Upper lobe of right lung (tissue), 1 donor: ENCODE measurements at regions not wholly inside any gene's neighbourhood (a gene's known extent, or its start where the extent isn't known, plus 50 kb on each side); places are given as distances from the start of the nearest gene placed in this dataset.

Experiments
- ATAC-seq: fragments of 200-7000 bp; cut with Tn5 transposase; one replicate; pipeline ENCODE4 v1.9.1; 2020; ENCODE audit warnings: mild to moderate bottlenecking, moderate library complexity
- DNase-seq: peaks from one replicate; pipeline ENCODE4 v3.0.0-alpha.2; 2020
- H3K27ac ChIP-seq: fragments of 200-600 bp; one replicate; pipeline ENCODE4 v1.8.0; 2022
- H3K27me3 ChIP-seq: fragments of 200-600 bp; one replicate; pipeline ENCODE4 v1.8.0; 2022; ENCODE audit warnings: mild to moderate bottlenecking
- H3K36me3 ChIP-seq: fragments of 200-600 bp; one replicate; pipeline ENCODE4 v1.8.0; 2022
- H3K4me1 ChIP-seq: fragments of 200-600 bp; one replicate; pipeline ENCODE4 v1.8.0; 2022
- H3K4me3 ChIP-seq: fragments of 200-600 bp; one replicate; pipeline ENCODE4 v1.8.0; 2022; ENCODE audit warnings: mild to moderate bottlenecking
- H3K9me3 ChIP-seq: fragments of 200-600 bp; one replicate; pipeline ENCODE4 v1.8.0; 2022
- CTCF ChIP-seq: fragments of 200-600 bp; IDR thresholded peaks from one replicate; pipeline ENCODE4 v1.8.0; 2022; ENCODE audit warnings: antibody characterized with exemption
- intact Hi-C: fragments of 100-400 bp; cut with DNase I; formaldehyde crosslinking; loops from one replicate; pipeline ENCODE4 v1.11.0; 2022
- donor health status: DM: no; HTN: yes; CAD: no; lungs with severe emphysema.

GRCh38 chr9:96121136-96121535 lies 180.8 kb downstream of the HSD17B3 start:
- ATAC-seq: no peak
- Histone ChIP-seq H3K36me3 (no peaks in the 10 kb centered on the region), H3K27ac (no peak overlapping the region), H3K9me3 (no peaks in the 10 kb centered on the region), H3K4me1 (peaks cover 7% of the 10 kb centered on the region), H3K27me3 (no peaks in the 10 kb centered on the region), H3K4me3 (no peak overlapping the region)
- intact Hi-C loops: no loop called here
- no peak for DNase-seq
- TF ChIP-seq CTCF: no peak

- intact Hi-C loops: no loop called here
- peaks cover 11% of the 10 kb centered on the region for H3K4me1 ChIP-seq
- no peak overlapping the region for H3K4me3 ChIP-seq
- DNase-seq (no peak), ATAC-seq (peak; percentile 8)
- no peaks in the 10 kb centered on the region for H3K36me3 ChIP-seq
- no peaks in the 10 kb centered on the region for H3K27me3 ChIP-seq
- TF ChIP-seq CTCF: no peak
- H3K27ac ChIP-seq: no peak overlapping the region
- no peaks in the 10 kb centered on the region for H3K9me3 ChIP-seq
These were observed 184.4 kb downstream of the HSD17B3 start for GRCh38 chr9:96117398-96118080.

- ATAC-seq (peak; percentile 84), DNase-seq (peak; percentile 67)
- Histone ChIP-seq H3K9me3 (no peaks in the 10 kb centered on the region), H3K4me3 (no peak overlapping the region), H3K4me1 (peaks cover 11% of the 10 kb centered on the region), H3K36me3 (no peaks in the 10 kb centered on the region), H3K27ac (peak overlapping the region; percentile 18), H3K27me3 (no peaks in the 10 kb centered on the region)
- TF ChIP-seq CTCF: no peak
- intact Hi-C loops: no loop called here
These were observed 185.5 kb downstream of the HSD17B3 start for GRCh38 chr9:96116275-96117064.

GRCh38 chr9:96115836-96116235 lies 186.1 kb downstream of the HSD17B3 start:
- H3K27ac ChIP-seq: peak overlapping the region; percentile 18
- H3K4me1 ChIP-seq: peaks cover 11% of the 10 kb centered on the region
- H3K27me3 ChIP-seq: no peaks in the 10 kb centered on the region
- H3K4me3 ChIP-seq: no peak overlapping the region
- DNase-seq (no peak), ATAC-seq (no peak)
- no peaks in the 10 kb centered on the region for H3K36me3 ChIP-seq
- TF ChIP-seq CTCF: no peak
- H3K9me3 ChIP-seq: no peaks in the 10 kb centered on the region
- intact Hi-C loops: no loop called here

GRCh38 chr9:96113032-96113431 lies 188.9 kb downstream of the HSD17B3 start:
- no peak for TF ChIP-seq CTCF
- intact Hi-C loops: no loop called here
- DNase-seq: no peak
- ATAC-seq: no peak
- Histone ChIP-seq H3K36me3 (no peaks in the 10 kb centered on the region), H3K9me3 (no peaks in the 10 kb centered on the region), H3K4me1 (peaks cover 11% of the 10 kb centered on the region), H3K27ac (no peak overlapping the region), H3K4me3 (no peak overlapping the region), H3K27me3 (no peaks in the 10 kb centered on the region)
